Activated CD8-positive, alpha-beta T cell treated with anti-CD3 and anti-CD28 coated beads, Interleukin-2, amount 10 ng/mL, durations not matched to agents 7 days and 5 days (primary cell): ENCODE measurements at regions not wholly inside any gene's neighbourhood (a gene's known extent, or its start where the extent isn't known, plus 50 kb on each side); places are given as distances from the start of the nearest gene placed in this dataset.
"Not testable (repeated sequence)": the region's sequence is repeated elsewhere in the genome, so short reads cannot be mapped to it uniquely, and the experiment has no call there.

Experiments
- ATAC-seq: fragments of 150-1000 bp; cut with Tn5 transposase; one replicate; pipeline ENCODE4 v1.10.0; 2021; ENCODE audit warnings: moderate library complexity
- CTCF ChIA-PET: fragments of 350-600 bp; sonication (Branson Sonifier 250); formaldehyde crosslinking; loops from one replicate; lab custom pipeline; 2021; ENCODE audit warnings: antibody characterized with exemption; lab: Charles Lee
- POLR2A ChIA-PET: fragments of 350-600 bp; sonication (Branson Sonifier 250); formaldehyde crosslinking; loops from one replicate; lab custom pipeline; 2021; ENCODE audit warnings: antibody characterized with exemption; lab: Charles Lee
- DNase-seq: peaks from one replicate; pipeline ENCODE4 v3.0.0-alpha.2; 2020
- H3K27ac Mint-ChIP-seq: one replicate; pipeline ENCODE4 v1.8.0; 2021; ENCODE audit warnings: mild to moderate bottlenecking, mixed read lengths
- H3K27me3 Mint-ChIP-seq: one replicate; pipeline ENCODE4 v1.8.0; 2021; ENCODE audit warnings: low read depth, mixed read lengths
- H3K36me3 Mint-ChIP-seq: one replicate; pipeline ENCODE4 v1.8.0; 2021; ENCODE audit warnings: low read depth, mixed read lengths
- H3K4me1 Mint-ChIP-seq: one replicate; pipeline ENCODE4 v1.8.0; 2021; ENCODE audit warnings: low read depth, mixed read lengths
- H3K4me3 Mint-ChIP-seq: one replicate; pipeline ENCODE4 v1.8.0; 2021; ENCODE audit warnings: mild to moderate bottlenecking, mixed read lengths
- H3K9me3 Mint-ChIP-seq: one replicate; pipeline ENCODE4 v1.8.0; 2022; ENCODE audit warnings: mixed read lengths; ENCODE audit not compliant: insufficient read depth

DNA sequence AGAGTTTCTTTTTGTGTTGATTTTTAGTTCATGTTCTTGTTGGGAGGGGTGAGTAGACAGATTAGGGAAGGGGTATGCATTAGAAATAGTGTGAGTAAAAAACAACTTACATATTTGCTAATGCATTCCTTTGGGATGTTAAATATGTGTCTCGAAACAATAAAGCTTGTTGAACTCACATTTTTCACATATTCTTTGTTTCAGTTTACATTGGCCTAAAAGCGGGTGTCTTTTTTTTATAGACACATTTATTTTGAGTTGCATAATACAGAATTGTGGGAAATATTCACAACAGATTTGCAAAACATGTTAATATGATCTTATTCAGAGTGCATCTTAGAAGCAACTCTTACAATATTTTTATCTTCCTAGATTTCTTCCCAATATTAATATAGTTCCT lies 337.5 kb upstream of the CNTNAP2 start:
- no peaks in the 10 kb centered on the region for H3K36me3 Mint-ChIP-seq
- H3K27ac Mint-ChIP-seq, result no peak overlapping the region
- no peak overlapping the region for H3K4me3 Mint-ChIP-seq
- ATAC-seq (no peak), DNase-seq (no peak)
- H3K27me3 Mint-ChIP-seq, result no peaks in the 10 kb centered on the region
- ChIA-PET CTCF (no interaction called here), POLR2A (no interaction called here)
- peaks cover 6% of the 10 kb centered on the region for H3K9me3 Mint-ChIP-seq
- H3K4me1 Mint-ChIP-seq, result no peaks in the 10 kb centered on the region

DNA sequence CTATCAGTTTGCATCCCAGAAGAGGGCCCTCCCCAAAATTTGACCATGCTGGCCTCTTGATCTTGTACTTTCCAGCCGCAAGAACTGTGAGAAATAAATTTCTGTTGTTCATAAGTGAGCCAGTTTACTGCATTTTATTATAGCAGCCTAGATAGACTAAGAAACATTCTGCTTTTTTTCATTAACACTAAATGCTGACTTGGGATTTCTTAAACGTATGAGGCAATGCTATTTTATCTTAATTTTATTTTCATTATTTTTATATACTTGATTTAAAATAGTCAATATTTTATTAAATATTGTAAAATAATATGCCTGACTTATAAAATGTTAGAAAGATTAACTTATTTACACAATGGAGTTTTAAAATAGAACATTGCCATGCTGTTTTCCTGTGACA lies 341.8 kb upstream of the CNTNAP2 start:
- ChIA-PET POLR2A (no interaction called here), CTCF (no interaction called here)
- Mint-ChIP-seq H3K9me3 (peaks cover 3% of the 10 kb centered on the region), H3K27me3 (no peaks in the 10 kb centered on the region), H3K4me1 (no peaks in the 10 kb centered on the region), H3K36me3 (no peaks in the 10 kb centered on the region), H3K27ac (no peak overlapping the region), H3K4me3 (no peak overlapping the region)
- DNase-seq (no peak), ATAC-seq (no peak)

DNA sequence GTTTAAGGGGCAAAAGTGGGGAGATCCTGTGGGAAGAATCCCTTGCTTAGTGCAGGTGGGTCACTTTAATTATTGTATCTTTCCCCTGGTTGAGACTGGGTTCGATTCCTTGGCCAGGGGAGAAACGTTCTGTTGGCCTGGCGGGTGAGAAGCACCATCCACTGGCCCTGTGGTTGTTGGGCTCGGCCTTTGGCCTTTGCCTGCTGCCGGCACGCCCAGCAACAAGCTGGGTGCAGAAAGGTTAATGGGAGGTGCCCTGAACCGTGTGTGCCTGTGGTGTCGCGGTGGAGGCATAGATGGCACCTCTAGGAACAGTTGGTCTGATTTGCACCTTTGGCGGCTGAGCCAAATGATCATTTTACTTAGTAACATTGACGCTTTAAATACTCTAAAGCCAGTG lies 363.6 kb upstream of the CNTNAP2 start:
- DNase-seq, result no peak
- no peak for ATAC-seq
- no peaks in the 10 kb centered on the region for H3K27me3 Mint-ChIP-seq
- H3K4me3 Mint-ChIP-seq, result no peak overlapping the region
- H3K36me3 Mint-ChIP-seq, result no peaks in the 10 kb centered on the region
- H3K4me1 Mint-ChIP-seq, result no peaks in the 10 kb centered on the region
- ChIA-PET CTCF (no interaction called here), POLR2A (no interaction called here)
- H3K9me3 Mint-ChIP-seq, result peaks cover 30% of the 10 kb centered on the region
- H3K27ac Mint-ChIP-seq, result no peak overlapping the region

DNA sequence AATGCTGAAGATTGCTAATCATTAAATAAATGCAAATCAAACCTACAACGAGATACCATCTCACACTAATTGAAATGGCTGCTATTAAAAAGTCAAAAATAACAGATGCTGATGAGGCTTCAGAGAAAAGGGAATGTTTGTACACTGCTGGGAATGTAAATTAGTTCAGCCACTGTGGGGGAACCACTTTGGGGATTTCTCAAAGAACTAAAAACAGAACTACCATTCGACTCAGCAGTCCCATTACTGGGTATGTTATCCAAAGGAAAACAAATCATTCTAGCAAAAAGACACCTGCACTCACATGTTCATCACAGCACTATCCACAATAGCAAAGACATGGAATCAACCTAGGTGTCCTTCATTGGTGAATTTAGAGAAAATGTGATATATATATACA lies 379.0 kb upstream of the CNTNAP2 start:
- ATAC-seq (no peak), DNase-seq (no peak)
- Mint-ChIP-seq H3K9me3 (peaks cover 13% of the 10 kb centered on the region), H3K36me3 (no peaks in the 10 kb centered on the region), H3K27me3 (no peaks in the 10 kb centered on the region), H3K4me3 (no peak overlapping the region), H3K27ac (no peak overlapping the region), H3K4me1 (no peaks in the 10 kb centered on the region)
- POLR2A ChIA-PET, result no interaction called here
- CTCF ChIA-PET, result no interaction called here

DNA sequence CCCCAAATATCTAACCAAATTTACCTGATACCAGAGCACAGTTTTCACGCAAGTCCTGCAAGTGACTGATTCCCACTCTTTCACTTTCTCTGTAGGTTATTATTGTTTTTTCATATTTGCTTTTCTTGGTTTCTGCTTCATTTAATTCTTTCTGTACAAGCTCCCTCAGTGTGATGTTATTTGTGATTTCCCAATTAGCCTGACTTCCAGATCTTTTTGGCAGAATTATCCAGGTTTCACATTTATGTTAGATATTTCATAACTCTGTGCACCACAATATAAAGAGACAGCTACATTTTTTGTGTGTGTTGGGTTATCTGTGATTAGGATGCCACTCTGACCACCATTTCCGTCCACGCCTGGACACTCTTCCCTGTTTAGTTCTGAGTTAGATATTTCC lies 381.5 kb upstream of the CNTNAP2 start:
- ChIA-PET POLR2A (no interaction called here), CTCF (no interaction called here)
- Mint-ChIP-seq H3K36me3 (no peaks in the 10 kb centered on the region), H3K4me1 (no peaks in the 10 kb centered on the region), H3K27me3 (no peaks in the 10 kb centered on the region), H3K27ac (no peak overlapping the region), H3K9me3 (peaks cover 13% of the 10 kb centered on the region), H3K4me3 (no peak overlapping the region)
- DNase-seq, result no peak
- ATAC-seq, result no peak

DNA sequence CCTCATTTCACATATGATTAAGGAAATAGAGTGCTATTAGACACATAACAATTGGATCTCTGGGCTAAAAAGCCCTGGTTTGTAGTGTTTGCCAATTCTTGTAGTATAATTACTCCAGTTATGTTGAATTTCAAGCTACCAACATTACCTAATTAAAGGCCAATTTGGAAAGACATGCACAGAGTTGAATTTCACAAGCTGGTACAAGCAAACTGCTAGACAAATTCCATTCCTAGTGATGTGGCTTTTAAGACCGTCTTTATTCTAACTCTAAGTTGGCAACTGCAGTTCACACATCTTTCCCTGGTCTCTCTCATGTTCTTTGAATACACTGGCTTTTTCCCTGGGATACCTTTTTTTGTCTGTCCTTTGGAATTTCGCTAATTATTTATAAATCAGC lies 384.1 kb upstream of the CNTNAP2 start:
- no peak overlapping the region for H3K27ac Mint-ChIP-seq
- H3K9me3 Mint-ChIP-seq, result peaks cover 13% of the 10 kb centered on the region
- H3K36me3 Mint-ChIP-seq, result no peaks in the 10 kb centered on the region
- no peaks in the 10 kb centered on the region for H3K27me3 Mint-ChIP-seq
- ATAC-seq, result no peak
- CTCF ChIA-PET, result no interaction called here
- no peaks in the 10 kb centered on the region for H3K4me1 Mint-ChIP-seq
- POLR2A ChIA-PET, result no interaction called here
- no peak overlapping the region for H3K4me3 Mint-ChIP-seq
- DNase-seq, result no peak

DNA sequence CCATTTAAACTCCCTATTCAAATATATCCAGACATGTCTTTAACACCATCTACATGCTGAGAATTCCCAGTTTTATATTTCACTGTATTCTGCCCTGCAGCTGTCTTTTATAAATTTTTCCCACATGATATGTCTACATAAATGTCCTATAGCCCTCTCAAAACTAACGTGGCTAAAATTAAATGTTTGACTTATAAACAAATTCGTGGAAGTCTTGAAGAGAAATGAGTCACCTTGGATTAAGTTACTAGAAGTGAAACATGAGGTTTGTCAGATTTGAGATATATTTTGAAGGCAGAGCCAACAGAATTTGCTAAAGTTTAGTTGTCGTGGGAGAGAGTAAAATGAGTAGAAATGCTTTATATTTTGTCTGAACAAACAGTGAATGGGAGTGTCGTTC lies 386.9 kb upstream of the CNTNAP2 start:
- H3K27me3 Mint-ChIP-seq, result no peaks in the 10 kb centered on the region
- H3K36me3 Mint-ChIP-seq, result no peaks in the 10 kb centered on the region
- DNase-seq (no peak), ATAC-seq (no peak)
- no peak overlapping the region for H3K27ac Mint-ChIP-seq
- no peak overlapping the region for H3K4me3 Mint-ChIP-seq
- CTCF ChIA-PET, result no interaction called here
- H3K4me1 Mint-ChIP-seq, result no peaks in the 10 kb centered on the region
- peaks cover 9% of the 10 kb centered on the region for H3K9me3 Mint-ChIP-seq
- POLR2A ChIA-PET, result no interaction called here

DNA sequence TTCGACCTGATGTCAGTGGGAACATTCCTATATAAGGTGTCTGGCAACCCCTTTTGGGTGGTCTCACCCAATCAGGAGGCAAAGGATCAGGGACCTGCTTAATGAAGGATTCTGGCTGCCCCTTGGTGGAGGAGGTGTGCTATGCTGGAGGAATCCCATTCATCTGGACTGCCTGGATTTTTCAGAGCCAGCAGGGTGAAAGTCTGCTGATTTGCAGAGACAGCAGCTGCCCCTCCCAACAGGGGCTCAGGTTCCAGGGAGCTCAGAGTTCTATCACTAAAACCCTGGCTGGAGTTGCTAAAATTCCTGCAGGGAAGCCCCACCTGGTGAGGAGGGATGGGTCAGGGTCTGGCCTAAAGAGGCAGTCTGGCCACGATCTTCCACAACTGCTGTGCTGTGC lies 398.5 kb upstream of the CNTNAP2 start:
- ChIA-PET POLR2A (no interaction called here), CTCF (no interaction called here)
- peaks cover 10% of the 10 kb centered on the region for H3K9me3 Mint-ChIP-seq
- DNase-seq (no peak), ATAC-seq (no peak)
- no peak overlapping the region for H3K27ac Mint-ChIP-seq
- no peaks in the 10 kb centered on the region for H3K4me1 Mint-ChIP-seq
- no peaks in the 10 kb centered on the region for H3K27me3 Mint-ChIP-seq
- H3K36me3 Mint-ChIP-seq, result no peaks in the 10 kb centered on the region
- no peak overlapping the region for H3K4me3 Mint-ChIP-seq

DNA sequence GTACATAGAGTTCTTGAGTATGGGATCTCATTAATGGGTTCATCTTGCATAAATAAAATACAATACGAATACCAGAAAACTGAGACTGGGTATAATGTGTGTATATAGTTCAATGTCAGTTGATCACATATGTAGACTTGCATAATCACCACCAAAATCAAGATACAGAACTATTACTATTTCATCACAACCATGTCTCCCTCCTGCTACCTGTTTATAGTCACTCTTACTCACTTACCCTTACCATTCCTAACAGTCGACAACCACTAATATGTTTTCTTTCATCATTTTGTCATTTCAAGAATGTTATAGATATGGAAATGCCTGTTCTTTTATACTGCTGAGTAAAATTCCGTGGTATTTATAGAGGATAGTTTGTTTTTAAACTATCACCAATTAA lies 416.1 kb upstream of the CNTNAP2 start:
- ATAC-seq (no peak), DNase-seq (no peak)
- no peak overlapping the region for H3K27ac Mint-ChIP-seq
- H3K4me1 Mint-ChIP-seq, result no peaks in the 10 kb centered on the region
- no peak overlapping the region for H3K4me3 Mint-ChIP-seq
- no peaks in the 10 kb centered on the region for H3K36me3 Mint-ChIP-seq
- H3K27me3 Mint-ChIP-seq, result no peaks in the 10 kb centered on the region
- ChIA-PET POLR2A (no interaction called here), CTCF (no interaction called here)
- peaks cover 8% of the 10 kb centered on the region for H3K9me3 Mint-ChIP-seq

DNA sequence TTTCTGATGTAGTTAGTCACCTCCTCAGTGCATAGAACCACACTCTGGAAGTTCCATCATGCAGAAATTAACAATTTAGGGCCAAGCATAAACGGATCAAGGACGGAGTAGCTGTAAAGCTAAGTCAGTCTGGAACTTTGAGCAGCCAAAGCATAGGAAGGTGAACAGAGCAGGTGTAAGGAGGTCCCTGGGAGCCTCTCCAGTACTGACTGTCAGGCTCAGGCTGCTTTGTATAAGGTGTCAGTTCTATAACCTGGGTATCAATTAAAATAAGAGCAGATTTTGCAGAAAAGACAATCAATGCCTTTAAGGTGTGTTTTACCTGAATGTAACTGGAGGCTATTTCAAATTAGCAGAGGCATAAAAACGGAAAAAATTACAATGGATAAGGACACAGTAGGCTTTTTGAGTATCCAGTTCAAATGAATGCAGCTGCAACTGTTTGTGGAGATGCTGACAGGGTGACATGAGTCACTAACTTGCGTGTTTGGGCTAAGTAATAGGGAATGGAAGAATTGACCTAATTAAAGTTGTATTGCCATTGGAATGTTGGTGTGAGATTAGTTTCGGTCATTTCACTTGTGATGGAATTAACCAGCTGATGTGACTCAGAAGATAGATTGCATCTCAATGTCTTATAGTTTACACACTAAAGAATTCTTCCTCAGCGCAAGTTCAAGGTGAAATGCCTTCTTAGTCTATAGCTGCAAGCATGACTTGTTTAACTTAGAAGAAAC lies 417.9 kb upstream of the CNTNAP2 start:
- ChIA-PET CTCF (no interaction called here), POLR2A (no interaction called here)
- no peaks in the 10 kb centered on the region for H3K4me1 Mint-ChIP-seq
- DNase-seq (no peak), ATAC-seq (no peak)
- peaks cover 8% of the 10 kb centered on the region for H3K9me3 Mint-ChIP-seq
- H3K36me3 Mint-ChIP-seq, result no peaks in the 10 kb centered on the region
- no peak overlapping the region for H3K27ac Mint-ChIP-seq
- no peaks in the 10 kb centered on the region for H3K27me3 Mint-ChIP-seq
- no peak overlapping the region for H3K4me3 Mint-ChIP-seq

DNA sequence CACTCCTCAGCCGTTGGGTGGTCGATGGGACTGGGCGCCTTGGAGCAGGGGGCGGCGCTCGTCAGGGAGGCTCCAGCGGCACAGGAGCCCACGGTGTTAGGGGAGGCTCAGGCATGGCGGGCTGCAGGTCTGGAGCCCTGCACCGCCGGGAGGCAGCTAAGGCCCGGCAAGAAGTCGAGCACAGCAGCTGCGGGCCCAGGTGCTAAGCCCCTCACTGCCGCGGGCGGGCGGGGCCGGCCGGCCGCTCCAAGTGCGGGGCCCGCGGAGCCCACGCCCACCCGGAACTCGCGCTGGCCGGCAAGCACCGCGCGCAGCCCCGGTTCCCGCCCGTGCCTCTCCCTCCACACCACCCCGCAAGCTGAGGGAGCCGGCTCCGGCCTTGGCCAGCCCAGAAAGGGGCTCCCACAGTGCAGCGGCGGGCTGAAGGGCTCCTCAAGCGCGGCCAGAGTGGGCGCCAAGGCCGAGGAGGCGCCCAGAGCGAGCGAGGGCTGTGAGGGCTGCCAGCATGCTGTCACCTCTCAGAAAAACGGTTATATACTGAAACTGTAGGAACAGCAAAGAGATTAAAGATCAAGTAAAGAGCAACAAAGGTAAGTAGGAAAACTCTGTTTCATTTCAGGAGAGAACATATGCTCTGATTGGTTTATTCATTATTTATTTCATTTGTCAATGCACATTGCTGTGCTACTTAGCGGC lies 419.0 kb upstream of the CNTNAP2 start:
- ATAC-seq, H3K4me3 Mint-ChIP-seq, H3K27me3 Mint-ChIP-seq, CTCF ChIA-PET, H3K27ac Mint-ChIP-seq, H3K36me3 Mint-ChIP-seq, H3K4me1 Mint-ChIP-seq, H3K9me3 Mint-ChIP-seq, POLR2A ChIA-PET, DNase-seq: not testable (repeated sequence)

DNA sequence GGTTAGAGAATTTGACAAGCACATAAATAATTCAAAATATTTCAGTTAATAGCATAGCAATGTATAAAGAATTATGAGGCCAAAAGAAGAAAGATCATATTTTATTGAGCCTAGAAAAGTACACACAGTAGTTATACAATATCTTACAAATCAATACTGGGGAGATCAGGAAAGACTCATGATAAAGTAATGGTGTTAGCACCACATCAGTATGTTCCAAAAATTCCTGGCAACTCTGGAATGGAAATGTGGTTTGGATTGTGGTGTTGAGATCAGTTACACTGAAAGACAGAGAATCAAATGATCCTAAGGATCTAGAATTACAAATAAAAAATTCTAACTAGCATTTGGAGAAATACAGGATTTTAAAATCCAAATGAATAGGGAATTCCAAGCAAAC lies 420.5 kb upstream of the CNTNAP2 start:
- no peaks in the 10 kb centered on the region for H3K36me3 Mint-ChIP-seq
- DNase-seq, result no peak
- peaks cover 8% of the 10 kb centered on the region for H3K9me3 Mint-ChIP-seq
- ChIA-PET CTCF (no interaction called here), POLR2A (no interaction called here)
- no peak for ATAC-seq
- no peaks in the 10 kb centered on the region for H3K4me1 Mint-ChIP-seq
- H3K4me3 Mint-ChIP-seq, result no peak overlapping the region
- no peaks in the 10 kb centered on the region for H3K27me3 Mint-ChIP-seq
- H3K27ac Mint-ChIP-seq, result no peak overlapping the region
